HG02938 (cell line): ENCODE measurements at regions not wholly inside any gene's neighbourhood (a gene's known extent, or its start where the extent isn't known, plus 50 kb on each side); places are given as distances from the start of the nearest gene placed in this dataset.
"Not testable (repeated sequence)": the region's sequence is repeated elsewhere in the genome, so short reads cannot be mapped to it uniquely, and the experiment has no call there.

Experiments
- ATAC-seq: cut with Tn5 transposase; IDR thresholded peaks from one replicate; pipeline ENCODE4 v1.9.1; 2021; ENCODE audit warnings: mild to moderate bottlenecking, moderate library complexity; ENCODE audit not compliant: unreplicated experiment

- no peak for ATAC-seq
These were observed 111.3 kb upstream of the SIX2 start for GRCh38 chr2:45120546-45120945.

- no peak for ATAC-seq
These were observed 110.6 kb upstream of the SIX2 start for GRCh38 chr2:45119855-45120254.

GRCh38 chr2:45119038-45119437 is 109.8 kb upstream of the SIX2 start:
- ATAC-seq, result no peak

- no peak for ATAC-seq
These were observed 108.1 kb upstream of the SIX2 start for GRCh38 chr2:45117383-45117782.

- ATAC-seq, result no peak
These were observed 105.9 kb upstream of the SIX2 start for GRCh38 chr2:45115181-45115580.

- no peak for ATAC-seq
These were observed 105.1 kb upstream of the SIX2 start for GRCh38 chr2:45114221-45114955.

GRCh38 chr2:45112750-45113149 is 103.5 kb upstream of the SIX2 start:
- no peak for ATAC-seq

GRCh38 chr2:45105050-45105582 is 95.9 kb upstream of the SIX2 start:
- no peak for ATAC-seq

GRCh38 chr2:45104429-45104828 is 95.2 kb upstream of the SIX2 start:
- no peak for ATAC-seq

GRCh38 chr2:45103351-45104345 is 94.4 kb upstream of the SIX2 start:
- ATAC-seq, result no peak

- no peak for ATAC-seq
These were observed 93.4 kb upstream of the SIX2 start for GRCh38 chr2:45102579-45103117.

GRCh38 chr2:45102141-45102540 is 92.9 kb upstream of the SIX2 start:
- ATAC-seq, result no peak

GRCh38 chr2:45096996-45097395 is 87.7 kb upstream of the SIX2 start:
- ATAC-seq, result no peak

- not testable (repeated sequence) for ATAC-seq
These were observed 86.8 kb upstream of the SIX2 start for GRCh38 chr2:45096038-45096437.

GRCh38 chr2:45093663-45094062 is 84.4 kb upstream of the SIX2 start:
- ATAC-seq, result no peak

GRCh38 chr2:45093181-45093580 is 83.9 kb upstream of the SIX2 start:
- ATAC-seq, result no peak

GRCh38 chr2:45089554-45090261 is 80.5 kb upstream of the SIX2 start:
- no peak for ATAC-seq

- ATAC-seq, result no peak
These were observed 76.2 kb upstream of the SIX2 start for GRCh38 chr2:45085487-45085886.

- no peak for ATAC-seq
These were observed 75.2 kb upstream of the SIX2 start for GRCh38 chr2:45084361-45085020.

GRCh38 chr2:45083175-45083574 is 73.9 kb upstream of the SIX2 start:
- no peak for ATAC-seq
